ENCODE measurements at regions not wholly inside any gene's neighbourhood (a gene's known extent, or its start where the extent isn't known, plus 50 kb on each side); places are given as distances from the start of the nearest gene placed in this dataset.

- DNase-seq (ENCODE audit: low read depth, low spot score), result no peak
These were observed 95.4 kb upstream of the DAB2 start for GRCh38 chr5:39520232-39520572.

- DNase-seq (ENCODE audit: low read depth, low spot score), result no peak
These were observed 94.9 kb upstream of the DAB2 start for GRCh38 chr5:39519566-39520231.

- DNase-seq (ENCODE audit: low read depth, low spot score), result no peak
These were observed 94.3 kb upstream of the DAB2 start for GRCh38 chr5:39519079-39519478.

GRCh38 chr5:39518516-39518915 lies 93.7 kb upstream of the DAB2 start:
- no peak for DNase-seq (ENCODE audit: low read depth, low spot score)

- DNase-seq (ENCODE audit: low read depth, low spot score), result no peak
These were observed 93.0 kb upstream of the DAB2 start for GRCh38 chr5:39517800-39518199.

GRCh38 chr5:39515881-39516280 lies 91.1 kb upstream of the DAB2 start:
- DNase-seq (ENCODE audit: low read depth, low spot score), result no peak

GRCh38 chr5:39513236-39513635 lies 88.5 kb upstream of the DAB2 start:
- DNase-seq (ENCODE audit: low read depth, low spot score), result no peak

GRCh38 chr5:39506211-39506610 lies 81.4 kb upstream of the DAB2 start:
- DNase-seq (ENCODE audit: low read depth, low spot score), result no peak

GRCh38 chr5:39505791-39506190 lies 81.0 kb upstream of the DAB2 start:
- no peak for DNase-seq (ENCODE audit: low read depth, low spot score)

- DNase-seq (ENCODE audit: low read depth, low spot score), result no peak
These were observed 80.6 kb upstream of the DAB2 start for GRCh38 chr5:39505363-39505762.

- DNase-seq (ENCODE audit: low read depth, low spot score), result no peak
These were observed 78.4 kb upstream of the DAB2 start for GRCh38 chr5:39503155-39503554.

- no peak for DNase-seq (ENCODE audit: low read depth, low spot score)
These were observed 77.9 kb upstream of the DAB2 start for GRCh38 chr5:39502704-39503103.

- DNase-seq (ENCODE audit: low read depth, low spot score), result no peak
These were observed 76.6 kb upstream of the DAB2 start for GRCh38 chr5:39501397-39501796.

- DNase-seq (ENCODE audit: low read depth, low spot score), result no peak
These were observed 75.9 kb upstream of the DAB2 start for GRCh38 chr5:39500551-39501175.

- no peak for DNase-seq (ENCODE audit: low read depth, low spot score)
These were observed 73.6 kb upstream of the DAB2 start for GRCh38 chr5:39498278-39498952.

- no peak for DNase-seq (ENCODE audit: low read depth, low spot score)
These were observed 72.5 kb upstream of the DAB2 start for GRCh38 chr5:39497322-39497721.

- DNase-seq (ENCODE audit: low read depth, low spot score), result no peak
These were observed 70.4 kb upstream of the DAB2 start for GRCh38 chr5:39495227-39495626.

GRCh38 chr5:39494534-39494933 lies 69.8 kb upstream of the DAB2 start:
- no peak for DNase-seq (ENCODE audit: low read depth, low spot score)

GRCh38 chr5:39494107-39494510 lies 69.3 kb upstream of the DAB2 start:
- no peak for DNase-seq (ENCODE audit: low read depth, low spot score)

- no peak for DNase-seq (ENCODE audit: low read depth, low spot score)
These were observed 66.4 kb upstream of the DAB2 start for GRCh38 chr5:39491210-39491609.

GRCh38 chr5:39489263-39489662 lies 64.5 kb upstream of the DAB2 start:
- DNase-seq (ENCODE audit: low read depth, low spot score), result no peak

GRCh38 chr5:39486790-39487189 lies 62.0 kb upstream of the DAB2 start:
- no peak for DNase-seq (ENCODE audit: low read depth, low spot score)

GRCh38 chr5:39486361-39486760 lies 61.6 kb upstream of the DAB2 start:
- no peak for DNase-seq (ENCODE audit: low read depth, low spot score)
